ENCODE measurements at regions not wholly inside any gene's neighbourhood (a gene's known extent, or its start where the extent isn't known, plus 50 kb on each side); places are given as distances from the start of the nearest gene placed in this dataset.

- TF ChIP-seq CTCF (IDR thresholded peaks at IDR 0.05; ENCODE audit: poor library complexity) (no peak), EZH2 (IDR thresholded peaks at IDR 0.05; ENCODE audit: borderline replicate concordance) (no peak)
Observed at GRCh38 chr18:73888565-73888964, 259.1 kb downstream of the FBXO15 start.

Data from hepatocyte (in vitro differentiated cells).